ENCODE measurements at regions not wholly inside any gene's neighbourhood (a gene's known extent, or its start where the extent isn't known, plus 50 kb on each side); places are given as distances from the start of the nearest gene placed in this dataset.

DNA sequence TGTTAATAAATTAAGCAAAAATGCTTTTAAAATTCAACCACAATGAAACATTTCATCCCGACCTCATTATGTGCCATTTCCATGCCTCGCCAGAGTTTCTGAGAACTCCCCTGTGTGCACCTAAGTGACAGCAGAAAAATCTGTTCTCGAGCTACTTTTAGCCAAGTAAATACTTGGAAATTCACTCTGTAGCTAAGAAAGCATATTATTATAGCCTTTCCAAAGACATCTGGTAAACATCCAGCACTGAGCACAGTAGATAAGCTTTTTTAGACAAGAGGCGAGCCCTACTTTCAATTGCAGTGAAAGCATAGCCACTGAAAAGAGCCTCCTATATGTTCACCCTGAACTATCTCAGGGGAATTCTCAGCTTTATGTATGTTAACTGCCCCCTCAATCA is 242.8 kb upstream of the PSMD7 start:
- ChIA-PET CTCF (ENCODE audit: unreplicated experiment) (no interaction called here), POLR2A (no interaction called here)
- Histone ChIP-seq H3K4me2 (ENCODE audit: low read length) (no peak overlapping the region), H3K4me1 (ENCODE audit: insufficient read depth, low read length, poor library complexity, severe bottlenecking) (no peaks in the 10 kb centered on the region), H3K4me3 (ENCODE audit: low read depth, low read length, poor library complexity, severe bottlenecking) (no peak overlapping the region), H3K79me2 (ENCODE audit: insufficient read depth, low read depth, low read length) (no peaks in the 10 kb centered on the region), H4K20me1 (ENCODE audit: insufficient read depth, low read length) (no peaks in the 10 kb centered on the region), H3K27ac (ENCODE audit: low read depth, low read length, poor library complexity, severe bottlenecking) (no peak overlapping the region), H3K36me3 (ENCODE audit: insufficient read depth, low read length) (no peaks in the 10 kb centered on the region), H3K9me3 (ENCODE audit: low read length) (no peaks in the 10 kb centered on the region), H3K9me2 (ENCODE audit: insufficient read depth, low read length) (no peaks in the 10 kb centered on the region), H2AFZ (ENCODE audit: low read length) (no peak overlapping the region)
- no TSS peak for BruUV-seq (replicated peaks)
- intact Hi-C loops (cut with micrococcal nuclease; ENCODE audit: unreplicated experiment): no loop called here
- TF ChIP-seq EZH2phosphoT487 (IDR thresholded peaks at IDR 0.05; ENCODE audit: borderline replicate concordance, low read depth, low read length): no peak
- TF ChIP-seq CTCF (conservative IDR thresholded peaks at IDR 0.05; ENCODE audit: low read length): no peak
- DNase-seq (ENCODE audit: low spot score): no peak

- no peak overlapping the region for H2AFZ ChIP-seq (ENCODE audit: low read length)
- ChIA-PET POLR2A (no interaction called here), CTCF (ENCODE audit: unreplicated experiment) (no interaction called here)
- BruUV-seq (replicated peaks): no TSS peak
- no peak overlapping the region for H3K27ac ChIP-seq (ENCODE audit: low read depth, low read length, poor library complexity, severe bottlenecking)
- no peaks in the 10 kb centered on the region for H4K20me1 ChIP-seq (ENCODE audit: insufficient read depth, low read length)
- H3K79me2 ChIP-seq (ENCODE audit: insufficient read depth, low read depth, low read length): no peaks in the 10 kb centered on the region
- intact Hi-C loops (cut with micrococcal nuclease; ENCODE audit: unreplicated experiment): no loop called here
- H3K9me3 ChIP-seq (ENCODE audit: low read length): no peaks in the 10 kb centered on the region
- no peak overlapping the region for H3K4me2 ChIP-seq (ENCODE audit: low read length)
- H3K36me3 ChIP-seq (ENCODE audit: insufficient read depth, low read length): no peaks in the 10 kb centered on the region
- no peak overlapping the region for H3K4me3 ChIP-seq (ENCODE audit: low read depth, low read length, poor library complexity, severe bottlenecking)
- no peaks in the 10 kb centered on the region for H3K4me1 ChIP-seq (ENCODE audit: insufficient read depth, low read length, poor library complexity, severe bottlenecking)
- TF ChIP-seq EZH2phosphoT487 (IDR thresholded peaks at IDR 0.05; ENCODE audit: borderline replicate concordance, low read depth, low read length) (no peak), CTCF (conservative IDR thresholded peaks at IDR 0.05; ENCODE audit: low read length) (no peak)
- no peak for DNase-seq (ENCODE audit: low spot score)
- no peaks in the 10 kb centered on the region for H3K9me2 ChIP-seq (ENCODE audit: insufficient read depth, low read length)
These were observed 243.3 kb upstream of the PSMD7 start for GRCh38 chr16:74053312-74053711.

DNA sequence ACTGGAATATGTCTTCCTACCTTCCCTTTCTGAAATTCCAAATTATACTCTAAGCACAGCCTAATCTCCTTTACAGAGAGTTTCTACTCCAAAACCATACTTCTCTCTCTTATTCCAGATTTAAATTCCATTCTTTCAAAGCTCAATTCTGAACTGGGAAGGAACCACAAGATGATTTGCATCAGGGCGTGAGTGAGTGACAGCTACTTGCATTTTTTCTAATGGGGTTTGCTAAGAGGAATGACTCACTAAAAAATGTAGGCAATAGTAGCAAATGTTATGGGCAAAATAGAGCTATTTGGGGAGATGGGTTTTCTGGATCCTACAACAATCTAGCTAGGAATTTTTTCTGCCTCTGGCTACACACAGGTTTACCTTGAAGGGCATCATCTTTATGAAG is 244.6 kb upstream of the PSMD7 start:
- Histone ChIP-seq H2AFZ (ENCODE audit: low read length) (no peak overlapping the region), H3K4me2 (ENCODE audit: low read length) (no peak overlapping the region), H4K20me1 (ENCODE audit: insufficient read depth, low read length) (no peaks in the 10 kb centered on the region), H3K9me2 (ENCODE audit: insufficient read depth, low read length) (no peaks in the 10 kb centered on the region), H3K4me1 (ENCODE audit: insufficient read depth, low read length, poor library complexity, severe bottlenecking) (no peaks in the 10 kb centered on the region), H3K4me3 (ENCODE audit: low read depth, low read length, poor library complexity, severe bottlenecking) (no peak overlapping the region), H3K36me3 (ENCODE audit: insufficient read depth, low read length) (no peaks in the 10 kb centered on the region), H3K79me2 (ENCODE audit: insufficient read depth, low read depth, low read length) (no peaks in the 10 kb centered on the region), H3K9me3 (ENCODE audit: low read length) (no peaks in the 10 kb centered on the region), H3K27ac (ENCODE audit: low read depth, low read length, poor library complexity, severe bottlenecking) (no peak overlapping the region)
- intact Hi-C loops (cut with micrococcal nuclease; ENCODE audit: unreplicated experiment): no loop called here
- TF ChIP-seq CTCF (conservative IDR thresholded peaks at IDR 0.05; ENCODE audit: low read length): no peak
- no peak for TF ChIP-seq EZH2phosphoT487 (IDR thresholded peaks at IDR 0.05; ENCODE audit: borderline replicate concordance, low read depth, low read length)
- DNase-seq (ENCODE audit: low spot score): no peak
- no TSS peak for BruUV-seq (replicated peaks)
- ChIA-PET POLR2A (interaction anchor here (0.6 to 0.9 kb wide), 3 partner anchors 15 to 32 kb away, joined by 3 read pairs; no protein-coding TSS in a partner anchor), CTCF (ENCODE audit: unreplicated experiment) (no interaction called here)

All from OCI-LY7 (cell line).